Kidney (tissue), 13 donors: ENCODE measurements at regions not wholly inside any gene's neighbourhood (a gene's known extent, or its start where the extent isn't known, plus 50 kb on each side); places are given as distances from the start of the nearest gene placed in this dataset.

Experiments
- DNase-seq, 5 donors: peaks; one replicate each; pipeline ENCODE4 v3.0.0-alpha.2; 2013 to 2020
- FAIRE-seq: peaks from 2 replicates; lab custom pipeline; 2012; peaks lifted over from hg19 to GRCh38; lab: Jason Lieb, UNC
- H3K27ac ChIP-seq, 2 donors: one replicate each; pipeline ENCODE4 v1.7.0; 2013; ENCODE audit warnings: low read depth in 2 of 2, low read length in 2 of 2, inconsistent platforms in 1 of 2
- H3K27me3 ChIP-seq: one replicate; pipeline ENCODE4 v1.7.1; 2013; ENCODE audit warnings: low read length, inconsistent platforms; ENCODE audit not compliant: control insufficient read depth, insufficient read depth
- H3K36me3 ChIP-seq, 3 donors: one replicate each; pipeline versions ENCODE4 v1.7.0 to v1.7.1; 2013; ENCODE audit warnings: low read length in 3 of 3, control low read depth in 1 of 3, inconsistent platforms in 1 of 3; ENCODE audit not compliant: insufficient read depth in 3 of 3, control insufficient read depth in 2 of 3
- H3K4me1 ChIP-seq, 3 donors: one replicate each; pipeline versions ENCODE4 v1.7.0 to v1.7.1; 2013; ENCODE audit warnings: low read length in 3 of 3, inconsistent platforms in 1 of 3, low read depth in 1 of 3; ENCODE audit not compliant: control insufficient read depth in 2 of 3, insufficient read depth in 2 of 3
- H3K4me3 ChIP-seq, 3 donors: one replicate each; pipeline versions ENCODE4 v1.7.0 to v1.8.1; 2013; ENCODE audit warnings: low read length in 3 of 3, control low read depth in 1 of 3, inconsistent platforms in 1 of 3
- H3K9ac ChIP-seq, 3 donors: one replicate each; pipeline versions ENCODE4 v1.7.0 to v1.7.1; 2013; ENCODE audit warnings: low read length in 3 of 3, control low read depth in 1 of 3, inconsistent platforms in 1 of 3
- H3K9me3 ChIP-seq, 3 donors: one replicate each; pipeline versions ENCODE4 v1.7.0 to v1.7.1; 2013; ENCODE audit warnings: low read length in 3 of 3, control low read depth in 1 of 3, inconsistent platforms in 1 of 3; ENCODE audit not compliant: control insufficient read depth in 2 of 3, insufficient read depth in 1 of 3
- intact Hi-C: fragments of 100-400 bp; cut with DNase I; formaldehyde crosslinking; loops from one replicate; pipeline ENCODE4 v1.11.1; 2022
- TF ChIP-seq, protein P1 (sequence below): IDR thresholded peaks from 3 replicates; pipeline ENCODE4 v1.5.1; 2012; ENCODE audit warnings: mild to moderate bottlenecking, moderate library complexity, borderline replicate concordance; ENCODE audit not compliant: insufficient read depth; ENCODE audit errors: extremely low read depth
- donor health status: control.
- donor health status: control.
- donor health status: control.
- donor health status: control.
- donor health status: control.
- donor health status: DM: yes; HTN: yes; CAD: no.
- donor health status: Normal renal cell carcinoma (clear cell type).

DNA sequence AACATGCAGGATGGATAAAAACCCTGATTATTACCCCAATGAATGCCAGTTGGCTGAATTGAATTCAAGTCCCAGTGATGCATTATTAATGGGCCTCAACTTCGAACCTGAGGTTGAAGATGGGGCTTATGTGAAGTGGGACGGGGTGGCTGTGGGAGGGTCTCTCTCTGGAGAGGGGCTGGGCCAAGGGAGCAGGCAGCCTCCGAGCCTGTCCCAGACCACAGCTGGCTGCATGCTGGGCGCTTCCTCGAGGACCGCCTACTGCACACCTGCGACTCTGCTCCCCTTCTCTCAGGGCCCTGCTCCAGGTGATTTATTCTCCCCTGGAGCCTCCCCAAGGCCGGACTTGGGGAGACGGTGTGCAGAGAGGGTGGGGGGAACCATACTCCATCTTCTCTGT lies 568.3 kb downstream of the CCDC171 start:
- TF ChIP-seq, protein P1, sequence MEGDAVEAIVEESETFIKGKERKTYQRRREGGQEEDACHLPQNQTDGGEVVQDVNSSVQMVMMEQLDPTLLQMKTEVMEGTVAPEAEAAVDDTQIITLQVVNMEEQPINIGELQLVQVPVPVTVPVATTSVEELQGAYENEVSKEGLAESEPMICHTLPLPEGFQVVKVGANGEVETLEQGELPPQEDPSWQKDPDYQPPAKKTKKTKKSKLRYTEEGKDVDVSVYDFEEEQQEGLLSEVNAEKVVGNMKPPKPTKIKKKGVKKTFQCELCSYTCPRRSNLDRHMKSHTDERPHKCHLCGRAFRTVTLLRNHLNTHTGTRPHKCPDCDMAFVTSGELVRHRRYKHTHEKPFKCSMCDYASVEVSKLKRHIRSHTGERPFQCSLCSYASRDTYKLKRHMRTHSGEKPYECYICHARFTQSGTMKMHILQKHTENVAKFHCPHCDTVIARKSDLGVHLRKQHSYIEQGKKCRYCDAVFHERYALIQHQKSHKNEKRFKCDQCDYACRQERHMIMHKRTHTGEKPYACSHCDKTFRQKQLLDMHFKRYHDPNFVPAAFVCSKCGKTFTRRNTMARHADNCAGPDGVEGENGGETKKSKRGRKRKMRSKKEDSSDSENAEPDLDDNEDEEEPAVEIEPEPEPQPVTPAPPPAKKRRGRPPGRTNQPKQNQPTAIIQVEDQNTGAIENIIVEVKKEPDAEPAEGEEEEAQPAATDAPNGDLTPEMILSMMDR: no peak
- intact Hi-C loops: no loop called here
- H3K36me3 ChIP-seq: no peaks in the 10 kb centered on the region
- no peak overlapping the region for H3K9ac ChIP-seq
- H3K4me3 ChIP-seq: no peak overlapping the region
- DNase-seq (no peak), FAIRE-seq (no peak)
- no peaks in the 10 kb centered on the region for H3K9me3 ChIP-seq
- no peak overlapping the region for H3K27ac ChIP-seq
- no peaks in the 10 kb centered on the region for H3K4me1 ChIP-seq
- H3K27me3 ChIP-seq: no peaks in the 10 kb centered on the region

DNA sequence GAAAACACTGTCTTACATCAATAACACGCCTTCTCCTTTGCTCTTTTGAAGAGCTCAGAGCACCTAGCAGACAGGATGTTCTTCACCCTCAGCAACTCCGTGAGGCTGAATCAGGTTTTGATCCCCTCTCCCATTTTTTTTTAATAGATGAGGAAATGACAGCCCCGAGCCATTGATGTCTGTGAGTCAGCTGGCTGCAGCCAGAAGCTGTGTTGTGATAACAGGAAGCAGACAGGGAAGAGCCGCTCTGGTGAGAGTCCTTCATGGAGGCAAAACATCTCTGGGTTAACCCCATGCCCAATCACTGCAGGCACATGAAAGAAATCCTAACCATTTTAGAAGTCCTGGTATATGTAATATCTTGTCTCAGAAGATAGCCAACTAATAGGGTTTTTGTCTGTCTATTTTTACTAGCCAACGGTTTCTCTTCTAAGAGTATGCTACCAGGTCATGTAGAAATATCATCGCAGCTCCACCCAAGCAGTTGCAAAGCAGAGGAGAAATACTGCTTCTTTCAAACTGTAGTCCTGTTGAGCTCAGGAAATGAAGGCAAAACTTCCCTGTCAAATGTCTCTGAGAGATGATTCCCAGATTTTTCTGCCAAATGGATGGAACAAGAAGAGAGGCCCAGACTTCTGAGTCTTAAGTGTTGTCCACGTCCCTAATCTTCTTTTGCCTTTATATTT lies 568.9 kb downstream of the CCDC171 start:
- DNase-seq (no peak), FAIRE-seq (no peak)
- TF ChIP-seq, protein P1: no peak
- intact Hi-C loops: no loop called here
- Histone ChIP-seq H3K4me1 (no peaks in the 10 kb centered on the region), H3K4me3 (no peak overlapping the region), H3K27me3 (no peaks in the 10 kb centered on the region), H3K36me3 (no peaks in the 10 kb centered on the region), H3K9me3 (no peaks in the 10 kb centered on the region), H3K9ac (no peak overlapping the region), H3K27ac (no peak overlapping the region)

DNA sequence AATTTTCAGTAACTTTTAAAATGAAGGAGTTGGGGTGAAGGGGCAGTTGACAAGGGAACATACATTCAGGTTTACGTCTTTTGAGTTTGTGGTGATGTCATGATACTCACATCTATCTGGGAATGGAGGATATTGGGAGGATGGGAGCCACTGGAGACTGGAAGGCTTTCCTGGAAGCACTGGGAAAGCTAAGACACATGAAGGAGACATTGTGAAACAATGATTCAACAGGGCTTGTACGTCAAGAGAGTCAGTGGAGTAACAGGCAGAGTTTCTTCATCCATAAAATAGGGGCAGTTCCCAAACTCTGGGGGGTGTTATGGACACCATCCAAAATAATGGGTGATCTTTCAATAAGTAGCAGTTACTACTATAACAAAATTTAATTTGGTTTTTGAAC lies 572.8 kb downstream of the CCDC171 start:
- Histone ChIP-seq H3K4me3 (no peak overlapping the region), H3K36me3 (no peaks in the 10 kb centered on the region), H3K27me3 (no peaks in the 10 kb centered on the region), H3K9ac (no peak overlapping the region), H3K4me1 (no peaks in the 10 kb centered on the region), H3K9me3 (no peaks in the 10 kb centered on the region), H3K27ac (no peak overlapping the region)
- TF ChIP-seq, protein P1: no peak
- intact Hi-C loops: no loop called here
- no peak for FAIRE-seq
- DNase-seq: no peak

DNA sequence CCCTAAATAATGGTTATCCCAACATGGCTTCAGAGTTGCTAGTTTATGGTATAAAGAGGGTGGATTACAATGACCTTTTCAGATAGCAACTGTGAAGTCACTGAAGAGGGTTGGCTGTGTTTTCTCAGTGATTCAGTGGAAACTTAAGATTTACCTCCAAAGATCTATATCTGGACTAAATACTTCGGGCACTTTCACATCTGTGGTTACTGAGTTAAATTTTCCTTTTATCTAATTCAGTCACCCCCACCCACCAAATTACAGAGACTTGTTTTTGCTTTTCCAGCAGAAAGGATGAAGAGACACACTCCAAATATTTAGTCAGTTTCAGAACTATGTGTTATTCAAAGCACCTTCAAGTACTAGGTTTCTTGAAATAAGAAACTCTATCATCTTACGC lies 573.2 kb downstream of the CCDC171 start:
- Histone ChIP-seq H3K27me3 (no peaks in the 10 kb centered on the region), H3K27ac (no peak overlapping the region), H3K9me3 (no peaks in the 10 kb centered on the region), H3K36me3 (no peaks in the 10 kb centered on the region), H3K9ac (no peak overlapping the region), H3K4me3 (no peak overlapping the region), H3K4me1 (no peaks in the 10 kb centered on the region)
- FAIRE-seq (no peak), DNase-seq (no peak)
- intact Hi-C loops: no loop called here
- TF ChIP-seq, protein P1: no peak
